ENCODE measurements at regions not wholly inside any gene's neighbourhood (a gene's known extent, or its start where the extent isn't known, plus 50 kb on each side); places are given as distances from the start of the nearest gene placed in this dataset.

DNA sequence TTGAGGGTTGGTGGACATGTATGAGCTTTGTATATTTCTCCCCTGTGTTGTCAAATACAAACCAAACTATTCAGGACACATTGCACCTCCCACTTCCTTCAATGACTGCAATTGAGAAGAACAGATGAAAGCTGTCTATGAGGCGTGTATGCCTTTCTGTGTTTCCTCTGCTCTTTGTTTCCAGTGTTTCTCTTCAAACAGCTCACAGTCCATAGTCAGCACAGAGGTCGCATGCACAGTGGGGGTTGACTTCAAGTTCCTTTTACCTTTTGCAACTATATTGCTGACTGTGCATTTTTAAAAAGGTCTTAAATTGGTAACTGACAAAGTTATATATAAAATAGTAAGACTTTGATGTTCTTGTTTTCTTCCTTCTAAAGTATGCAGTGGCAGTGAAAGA is 957.8 kb downstream of the C4orf33 start:
- H3K4me3 ChIP-seq (replicated peaks in 1 of 3; ENCODE audit: low read depth in 2 of 3, low read length in 3 of 3), result no peak overlapping the region
- peaks cover 5 to 14% (median 7%) of the 10 kb centered on the region in 7 donors for H3K9me3 Mint-ChIP-seq
- TF ChIP-seq, protein P1, sequence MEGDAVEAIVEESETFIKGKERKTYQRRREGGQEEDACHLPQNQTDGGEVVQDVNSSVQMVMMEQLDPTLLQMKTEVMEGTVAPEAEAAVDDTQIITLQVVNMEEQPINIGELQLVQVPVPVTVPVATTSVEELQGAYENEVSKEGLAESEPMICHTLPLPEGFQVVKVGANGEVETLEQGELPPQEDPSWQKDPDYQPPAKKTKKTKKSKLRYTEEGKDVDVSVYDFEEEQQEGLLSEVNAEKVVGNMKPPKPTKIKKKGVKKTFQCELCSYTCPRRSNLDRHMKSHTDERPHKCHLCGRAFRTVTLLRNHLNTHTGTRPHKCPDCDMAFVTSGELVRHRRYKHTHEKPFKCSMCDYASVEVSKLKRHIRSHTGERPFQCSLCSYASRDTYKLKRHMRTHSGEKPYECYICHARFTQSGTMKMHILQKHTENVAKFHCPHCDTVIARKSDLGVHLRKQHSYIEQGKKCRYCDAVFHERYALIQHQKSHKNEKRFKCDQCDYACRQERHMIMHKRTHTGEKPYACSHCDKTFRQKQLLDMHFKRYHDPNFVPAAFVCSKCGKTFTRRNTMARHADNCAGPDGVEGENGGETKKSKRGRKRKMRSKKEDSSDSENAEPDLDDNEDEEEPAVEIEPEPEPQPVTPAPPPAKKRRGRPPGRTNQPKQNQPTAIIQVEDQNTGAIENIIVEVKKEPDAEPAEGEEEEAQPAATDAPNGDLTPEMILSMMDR (IDR thresholded peaks at IDR 0.05), result no peak
- H3K79me2 ChIP-seq (ENCODE audit: insufficient read depth, low read length), result no peaks in the 10 kb centered on the region
- intact Hi-C loops (cut with micrococcal nuclease), result no loop called here
- H3K4me1 Mint-ChIP-seq, result no peaks in the 10 kb centered on the region
- H3K9me3 ChIP-seq (replicated peaks in 1 of 2; ENCODE audit: control insufficient read depth in 1 of 2, insufficient read depth in 1 of 2, low read length in 2 of 2), result peaks cover 0 to 17% of the 10 kb centered on the region in 2 donors
- no peaks in the 10 kb centered on the region for H3K27me3 ChIP-seq (ENCODE audit: control insufficient read depth in 2 of 2, insufficient read depth in 2 of 2, low read length in 2 of 2)
- no peaks in the 10 kb centered on the region for H4K20me1 ChIP-seq (ENCODE audit: insufficient read depth, low read length)
- no peak overlapping the region for H2AFZ ChIP-seq (ENCODE audit: insufficient read depth, low read depth, low read length, poor library complexity, severe bottlenecking)
- no peak overlapping the region for H3K4me3 Mint-ChIP-seq
- no CpG with 5 or more reads among the region's 2 CpGs for WGBS (ENCODE audit: insufficient coverage)
- H3K27ac Mint-ChIP-seq, result no peak overlapping the region
- no peaks in the 10 kb centered on the region for H3K36me3 Mint-ChIP-seq
- H3K9ac ChIP-seq (ENCODE audit: insufficient read depth, low read length, poor library complexity, severe bottlenecking), result no peak overlapping the region
- no peaks in the 10 kb centered on the region for H3K36me3 ChIP-seq (replicated peaks in 1 of 2; ENCODE audit: control insufficient read depth in 1 of 2, insufficient read depth in 2 of 2, low read length in 2 of 2)
- no peak overlapping the region for H3K4me2 ChIP-seq (replicated peaks; ENCODE audit: extremely low read depth, low read length, poor library complexity, severe bottlenecking)
- H3K4me1 ChIP-seq (ENCODE audit: control insufficient read depth in 1 of 2, insufficient read depth in 2 of 2, low read length in 2 of 2), result no peaks in the 10 kb centered on the region
- peaks cover 0 to 3% (median 2%) of the 10 kb centered on the region in 3 donors for H3K27me3 Mint-ChIP-seq (ENCODE audit: low read depth in 3 of 3)
- no peak for DNase-seq
- H3K27ac ChIP-seq (ENCODE audit: low read depth in 1 of 2, low read length in 2 of 2), result no peak overlapping the region

DNA sequence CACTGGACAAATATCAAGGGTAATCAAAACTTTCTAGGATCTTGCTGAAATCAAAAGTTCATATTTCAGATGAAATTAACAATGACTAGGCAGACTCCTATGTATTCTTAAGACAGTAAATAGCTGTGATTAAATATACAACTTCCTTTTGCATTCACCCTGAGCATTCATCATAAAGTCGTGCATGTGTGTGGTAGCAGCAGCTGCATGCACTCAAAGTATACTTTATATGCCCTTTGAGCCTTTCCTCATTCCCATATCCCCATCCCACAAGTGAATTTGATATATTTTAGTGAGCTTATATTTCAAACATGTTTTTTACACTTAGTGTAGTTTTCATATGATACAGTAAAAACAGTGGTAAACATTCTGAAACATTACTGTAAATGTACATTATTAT is 959.0 kb downstream of the C4orf33 start:
- TF ChIP-seq, protein P1 (IDR thresholded peaks at IDR 0.05), result no peak
- peaks cover 0 to 3% (median 2%) of the 10 kb centered on the region in 3 donors for H3K27me3 Mint-ChIP-seq (ENCODE audit: low read depth in 3 of 3)
- Histone ChIP-seq H3K9ac (ENCODE audit: insufficient read depth, low read length, poor library complexity, severe bottlenecking) (no peak overlapping the region), H3K9me3 (replicated peaks in 1 of 2; ENCODE audit: control insufficient read depth in 1 of 2, insufficient read depth in 1 of 2, low read length in 2 of 2) (peaks cover 0 to 18% of the 10 kb centered on the region in 2 donors), H4K20me1 (ENCODE audit: insufficient read depth, low read length) (no peaks in the 10 kb centered on the region), H3K4me1 (ENCODE audit: control insufficient read depth in 1 of 2, insufficient read depth in 2 of 2, low read length in 2 of 2) (no peaks in the 10 kb centered on the region), H2AFZ (ENCODE audit: insufficient read depth, low read depth, low read length, poor library complexity, severe bottlenecking) (no peak overlapping the region), H3K4me2 (replicated peaks; ENCODE audit: extremely low read depth, low read length, poor library complexity, severe bottlenecking) (no peak overlapping the region), H3K27me3 (ENCODE audit: control insufficient read depth in 2 of 2, insufficient read depth in 2 of 2, low read length in 2 of 2) (no peaks in the 10 kb centered on the region), H3K36me3 (replicated peaks in 1 of 2; ENCODE audit: control insufficient read depth in 1 of 2, insufficient read depth in 2 of 2, low read length in 2 of 2) (no peaks in the 10 kb centered on the region), H3K79me2 (ENCODE audit: insufficient read depth, low read length) (no peaks in the 10 kb centered on the region), H3K4me3 (replicated peaks in 1 of 3; ENCODE audit: low read depth in 2 of 3, low read length in 3 of 3) (no peak overlapping the region), H3K27ac (ENCODE audit: low read depth in 1 of 2, low read length in 2 of 2) (no peak overlapping the region)
- H3K4me1 Mint-ChIP-seq, result no peaks in the 10 kb centered on the region
- DNase-seq, result no peak
- intact Hi-C loops (cut with micrococcal nuclease), result no loop called here
- no peak overlapping the region for H3K27ac Mint-ChIP-seq
- no CpG with 5 or more reads among the region's 1 CpG for WGBS (ENCODE audit: insufficient coverage)
- no peaks in the 10 kb centered on the region for H3K36me3 Mint-ChIP-seq
- no peak overlapping the region for H3K4me3 Mint-ChIP-seq
- H3K9me3 Mint-ChIP-seq, result peaks cover 4 to 14% (median 7%) of the 10 kb centered on the region in 7 donors
